Trophoblast cell (in vitro differentiated cells and primary cell): ENCODE measurements at regions not wholly inside any gene's neighbourhood (a gene's known extent, or its start where the extent isn't known, plus 50 kb on each side); places are given as distances from the start of the nearest gene placed in this dataset.
A peak's percentile ranks its signal among the peaks of the same experiment; 100 is the strongest.

ENCODE experiments used
- DNase-seq, 2 donors: peaks; one replicate each; pipeline ENCODE4 v3.0.0-alpha.2; 2016
- H2AFZ ChIP-seq: 2 replicates; pipeline ENCODE4 v1.6.1; 2013; ENCODE audit warnings: low read length, moderate library complexity, mild to moderate bottlenecking; ENCODE audit not compliant: insufficient read depth, poor library complexity
- H2AK5ac ChIP-seq: 2 replicates; pipeline ENCODE4 v1.6.1; 2013; ENCODE audit warnings: mild to moderate bottlenecking, low read length
- H2BK120ac ChIP-seq: 2 replicates; pipeline ENCODE4 v1.6.1; 2013; ENCODE audit warnings: low read length, mild to moderate bottlenecking, moderate library complexity; ENCODE audit not compliant: insufficient read depth, poor library complexity
- H2BK12ac ChIP-seq: 2 replicates; pipeline ENCODE4 v1.6.1; 2013; ENCODE audit warnings: mild to moderate bottlenecking, low read length, moderate library complexity
- H2BK5ac ChIP-seq: 2 replicates; pipeline ENCODE4 v1.6.1; 2013; ENCODE audit warnings: low read length, low read depth, moderate library complexity, mild to moderate bottlenecking; ENCODE audit not compliant: poor library complexity
- H3K14ac ChIP-seq: 2 replicates; pipeline ENCODE4 v1.6.1; 2013; ENCODE audit warnings: mild to moderate bottlenecking, low read length
- H3K18ac ChIP-seq: 2 replicates; pipeline ENCODE4 v1.6.1; 2013; ENCODE audit warnings: mild to moderate bottlenecking, low read length
- H3K23ac ChIP-seq: 2 replicates; pipeline ENCODE4 v1.6.1; 2013; ENCODE audit warnings: low read length
- H3K27ac ChIP-seq: 2 replicates; pipeline ENCODE4 v1.5.1; 2013; ENCODE audit warnings: low read depth, mild to moderate bottlenecking, inconsistent platforms, low read length, moderate library complexity
- H3K27me3 ChIP-seq: 2 replicates; pipeline ENCODE4 v1.6.1; 2013; ENCODE audit warnings: inconsistent platforms, mild to moderate bottlenecking, low read length, moderate library complexity; ENCODE audit not compliant: insufficient read depth
- H3K36me3 ChIP-seq, 2 experiments: 1 replicate in 1 of 2; 2 replicates in 1 of 2; pipeline ENCODE4 v1.6.1; 2013; ENCODE audit warnings: low read length in 2 of 2, mild to moderate bottlenecking in 2 of 2, moderate library complexity in 1 of 2; ENCODE audit not compliant: insufficient read depth in 2 of 2, control insufficient read depth in 1 of 2
- H3K4ac ChIP-seq: 2 replicates; pipeline ENCODE4 v1.6.1; 2013; ENCODE audit warnings: low read depth, mild to moderate bottlenecking, low read length, moderate library complexity
- H3K4me1 ChIP-seq, 2 experiments: 1 replicate in 1 of 2; 2 replicates in 1 of 2; pipeline ENCODE4 v1.6.1; 2013; ENCODE audit warnings: low read length in 2 of 2, mild to moderate bottlenecking in 2 of 2, moderate library complexity in 1 of 2; ENCODE audit not compliant: insufficient read depth in 2 of 2, control insufficient read depth in 1 of 2
- H3K4me2 ChIP-seq: 2 replicates; pipeline ENCODE4 v1.6.1; 2013; ENCODE audit warnings: inconsistent platforms, mild to moderate bottlenecking, low read length, moderate library complexity
- H3K4me3 ChIP-seq: 2 replicates; pipeline ENCODE4 v1.5.1; 2013; ENCODE audit warnings: mild to moderate bottlenecking, low read depth, low read length, inconsistent platforms
- H3K79me1 ChIP-seq: one replicate; pipeline ENCODE4 v1.6.1; 2013; ENCODE audit warnings: low read length
- H3K79me2 ChIP-seq: 2 replicates; pipeline ENCODE4 v1.6.1; 2013; ENCODE audit warnings: low read length, mild to moderate bottlenecking; ENCODE audit not compliant: control insufficient read depth, insufficient read depth, poor library complexity
- H3K9ac ChIP-seq: 2 replicates; pipeline ENCODE4 v1.6.1; 2013; ENCODE audit warnings: mild to moderate bottlenecking, low read length
- H3K9me3 ChIP-seq: 2 replicates; pipeline ENCODE4 v1.6.1; 2013; ENCODE audit warnings: low read depth, mild to moderate bottlenecking, control low read depth, inconsistent platforms, low read length; ENCODE audit not compliant: insufficient read depth
- H4K12ac ChIP-seq: 2 replicates; pipeline ENCODE4 v1.6.1; 2013; ENCODE audit warnings: low read depth, mild to moderate bottlenecking, low read length, moderate library complexity
- H4K8ac ChIP-seq: 2 replicates; pipeline ENCODE4 v1.6.1; 2013; ENCODE audit warnings: low read depth, mild to moderate bottlenecking, low read length, moderate library complexity
- H4K91ac ChIP-seq: one replicate; pipeline ENCODE4 v1.6.1; 2013; ENCODE audit warnings: low read depth, mild to moderate bottlenecking, low read length, moderate library complexity
- WGBS: extraction: QIAGEN DNeasy Blood & Tissue Kit; methylation state at CpG from one replicate; pipeline ENCODE4 v1.1.7; 2013; ENCODE audit warnings: missing lambda C conversion rate; ENCODE audit not compliant: insufficient read length, insufficient coverage; ENCODE audit errors: extremely low coverage; 5-methylcytosine and 5-hydroxymethylcytosine counted together

DNA sequence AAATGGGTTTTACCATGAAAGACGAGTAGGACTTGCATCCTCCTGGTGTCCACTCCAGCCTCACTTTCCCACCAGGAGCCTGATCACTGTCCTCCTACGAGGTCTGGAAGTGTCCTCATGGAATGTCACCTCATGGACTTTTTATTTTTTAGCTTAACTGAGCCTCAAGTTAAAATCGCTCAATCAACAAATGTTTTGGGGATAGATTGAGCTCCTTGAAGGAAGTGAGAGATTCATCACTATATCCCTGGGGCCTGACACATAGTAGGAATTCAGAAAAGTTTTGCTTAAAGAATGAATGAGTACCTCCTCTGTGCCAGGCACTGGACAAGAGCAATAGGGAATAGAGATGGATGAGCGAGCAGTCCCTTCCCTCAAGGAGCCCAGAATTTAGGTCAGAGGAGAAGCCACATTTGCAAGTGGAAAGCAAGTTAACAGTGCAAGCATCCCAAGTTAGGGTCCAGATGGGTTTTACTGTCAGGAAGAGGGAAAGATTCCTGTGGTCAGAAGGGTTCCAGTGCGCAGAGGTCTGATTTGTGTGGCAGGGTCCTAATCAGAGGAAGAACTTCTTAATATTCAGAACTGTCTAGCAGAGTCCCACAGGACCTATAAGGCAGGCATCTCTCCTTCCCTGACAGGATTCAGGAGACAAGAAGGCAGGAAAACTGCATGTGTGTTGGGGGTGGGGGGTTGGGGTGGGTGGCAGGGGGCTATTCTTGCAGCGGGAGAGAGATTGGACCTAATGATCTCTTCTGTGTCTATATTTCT, 67.0 kb downstream of the MYCN start:
- H3K79me1 ChIP-seq = peaks cover 10% of the 10 kb centered on the region
- no peak overlapping the region for H4K12ac ChIP-seq
- H3K18ac ChIP-seq = no peak overlapping the region
- no peak overlapping the region for H2BK12ac ChIP-seq
- no peak overlapping the region for H3K4ac ChIP-seq
- H3K23ac ChIP-seq = no peak overlapping the region
- no peak overlapping the region for H3K4me3 ChIP-seq
- WGBS = no CpG with 5 or more reads among the region's 6 CpGs
- H2AK5ac ChIP-seq = no peak overlapping the region
- no peak for DNase-seq
- H3K27ac ChIP-seq = no peak overlapping the region
- no peak overlapping the region for H2BK120ac ChIP-seq
- H3K9ac ChIP-seq = no peak overlapping the region
- H3K4me1 ChIP-seq = peaks cover 12 to 19% of the 10 kb centered on the region in 2 experiments
- H2AFZ ChIP-seq = no peak overlapping the region
- no peak overlapping the region for H4K91ac ChIP-seq
- H3K79me2 ChIP-seq = peaks cover 1% of the 10 kb centered on the region
- H3K27me3 ChIP-seq = no peaks in the 10 kb centered on the region
- H2BK5ac ChIP-seq = no peak overlapping the region
- H3K14ac ChIP-seq = no peak overlapping the region
- peaks cover 3% of the 10 kb centered on the region for H3K9me3 ChIP-seq
- H4K8ac ChIP-seq = no peak overlapping the region
- no peaks in the 10 kb centered on the region for H3K36me3 ChIP-seq
- no peak overlapping the region for H3K4me2 ChIP-seq

DNA sequence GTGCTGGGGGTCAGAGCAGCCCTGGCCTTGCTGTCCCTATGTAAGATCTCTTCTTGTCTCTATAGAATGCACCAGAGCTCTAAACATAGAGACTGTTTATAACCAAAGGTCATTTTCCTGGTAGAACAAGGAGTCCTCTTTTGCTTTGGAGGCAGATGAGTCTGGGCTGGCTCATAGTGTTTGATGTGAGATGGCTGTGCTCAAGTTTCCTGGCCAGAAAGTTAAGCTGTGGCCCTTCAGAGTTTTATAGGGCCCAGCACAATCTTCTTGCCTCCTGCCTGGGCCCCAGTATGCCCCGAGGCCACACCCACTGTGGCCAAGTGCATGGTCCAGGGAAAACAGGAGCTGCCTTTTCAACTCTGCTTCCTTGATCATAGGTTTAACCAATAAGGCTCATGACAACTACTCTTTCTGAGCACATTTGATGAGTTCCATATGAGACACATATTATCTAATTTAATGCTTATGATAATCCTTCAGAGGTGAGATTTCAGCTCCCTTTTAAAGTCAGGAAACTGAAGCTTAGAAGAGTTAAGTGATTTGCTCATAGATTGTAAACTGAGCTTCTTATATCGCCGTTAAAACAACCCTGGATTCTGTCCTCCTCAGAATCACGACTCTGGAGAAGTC, 66.3 kb downstream of the MYCN start:
- no peak overlapping the region for H3K14ac ChIP-seq

DNA sequence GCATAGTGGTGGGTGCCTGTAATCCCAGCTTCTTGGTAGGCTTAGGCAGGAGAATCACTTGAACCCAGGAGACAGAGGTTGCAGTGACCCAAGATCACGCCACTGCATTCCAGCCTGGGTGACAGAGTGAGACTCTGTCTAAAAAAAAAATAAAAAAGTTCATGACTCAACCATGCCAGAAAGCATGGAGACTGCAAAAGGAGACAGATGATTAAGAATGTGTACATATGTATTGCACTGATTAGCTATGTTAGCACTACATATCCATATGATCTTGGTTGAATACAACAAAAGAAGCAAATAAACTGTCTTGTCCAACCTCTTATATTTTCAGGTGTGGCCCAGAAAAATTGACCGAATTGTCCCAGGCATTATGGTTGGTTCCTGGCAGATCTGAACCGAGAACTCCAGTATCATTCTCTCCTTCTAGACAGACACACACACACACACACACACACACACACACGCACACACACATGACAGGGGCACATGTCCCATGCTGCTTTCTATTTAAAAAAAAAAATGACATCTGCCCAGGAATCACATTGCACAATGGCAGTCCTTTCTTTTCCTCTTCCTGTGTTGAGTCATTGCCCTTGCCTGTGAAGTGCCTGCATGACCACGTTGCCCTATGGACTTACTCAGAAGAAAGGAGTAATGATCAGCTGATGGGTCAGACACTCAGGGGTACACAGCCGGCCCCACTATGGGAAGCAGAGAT, 65.6 kb downstream of the MYCN start:
- Histone ChIP-seq H3K9me3 (peaks cover 3% of the 10 kb centered on the region), H3K79me1 (peaks cover 9% of the 10 kb centered on the region), H2BK12ac (no peak overlapping the region), H3K18ac (no peak overlapping the region), H3K14ac (no peak overlapping the region), H4K91ac (no peak overlapping the region), H3K36me3 (no peaks in the 10 kb centered on the region), H3K9ac (no peak overlapping the region), H2BK120ac (no peak overlapping the region), H2AFZ (no peak overlapping the region), H4K8ac (no peak overlapping the region), H3K27ac (no peak overlapping the region), H2AK5ac (no peak overlapping the region), H3K79me2 (peaks cover 1% of the 10 kb centered on the region), H3K4ac (no peak overlapping the region), H3K4me3 (no peak overlapping the region), H3K23ac (no peak overlapping the region), H2BK5ac (no peak overlapping the region), H3K27me3 (no peaks in the 10 kb centered on the region), H4K12ac (no peak overlapping the region), H3K4me2 (no peak overlapping the region), H3K4me1 (peaks cover 11 to 17% of the 10 kb centered on the region in 2 experiments)
- WGBS = no CpG with 5 or more reads among the region's 6 CpGs
- peak; percentile 71 to 84 for DNase-seq

More for the DNA sequence above, 66.3 kb downstream of the MYCN start:
- no peak for DNase-seq
- Histone ChIP-seq H2AFZ (peak overlapping the region; percentile 30), H2BK12ac (peak overlapping the region; percentile 70), H2BK5ac (no peak overlapping the region), H3K4me1 (peaks cover 11 to 17% of the 10 kb centered on the region in 2 experiments), H3K23ac (no peak overlapping the region), H2BK120ac (peak overlapping the region; percentile 43), H2AK5ac (peak overlapping the region; percentile 73), H4K12ac (no peak overlapping the region), H3K4me3 (no peak overlapping the region), H3K4ac (no peak overlapping the region), H3K4me2 (no peak overlapping the region), H3K9me3 (peaks cover 3% of the 10 kb centered on the region), H3K27me3 (no peaks in the 10 kb centered on the region), H3K36me3 (no peaks in the 10 kb centered on the region), H3K79me2 (peaks cover 1% of the 10 kb centered on the region), H3K9ac (no peak overlapping the region), H3K18ac (no peak overlapping the region), H3K79me1 (peaks cover 9% of the 10 kb centered on the region), H4K91ac (peak overlapping the region; percentile 72), H3K27ac (peak overlapping the region; percentile 15), H4K8ac (peak overlapping the region; percentile 25)
- no CpG with 5 or more reads among the region's 4 CpGs for WGBS

DNA sequence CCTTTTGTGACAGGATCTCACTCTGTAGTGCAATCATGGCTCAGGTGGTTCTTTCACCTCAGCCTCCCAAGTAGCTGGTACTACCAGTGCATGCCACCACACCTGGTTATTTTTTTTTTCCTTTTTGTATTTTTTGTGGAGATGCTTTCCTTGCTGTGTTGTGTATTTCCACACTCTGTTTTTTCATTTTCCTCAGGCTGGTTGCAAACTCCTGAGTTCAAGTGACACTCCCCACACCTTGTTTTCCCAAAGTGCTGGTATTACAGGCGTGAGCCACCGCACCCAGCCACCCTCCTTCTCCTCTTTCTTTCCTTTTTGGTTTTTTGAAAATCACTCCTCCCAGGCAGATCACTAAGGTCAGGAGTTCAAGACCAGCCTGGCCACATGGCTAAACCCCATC, 65.0 kb downstream of the MYCN start:
- H3K18ac ChIP-seq = no peak overlapping the region
- DNase-seq = no peak
- H4K12ac ChIP-seq = no peak overlapping the region
- peaks cover 1% of the 10 kb centered on the region for H3K79me2 ChIP-seq
- H3K36me3 ChIP-seq = no peaks in the 10 kb centered on the region
- H2BK12ac ChIP-seq = no peak overlapping the region
- no peaks in the 10 kb centered on the region for H3K27me3 ChIP-seq
- no CpG with 5 or more reads among the region's 2 CpGs for WGBS
- H3K4me3 ChIP-seq = no peak overlapping the region
- no peak overlapping the region for H4K8ac ChIP-seq
- H3K4me2 ChIP-seq = no peak overlapping the region
- H3K79me1 ChIP-seq = peaks cover 8% of the 10 kb centered on the region
- H3K4ac ChIP-seq = no peak overlapping the region
- no peak overlapping the region for H3K23ac ChIP-seq
- H3K27ac ChIP-seq = no peak overlapping the region
- H4K91ac ChIP-seq = no peak overlapping the region
- no peak overlapping the region for H2BK120ac ChIP-seq
- peaks cover 11 to 16% of the 10 kb centered on the region in 2 experiments for H3K4me1 ChIP-seq
- H2BK5ac ChIP-seq = no peak overlapping the region
- H3K9me3 ChIP-seq = peaks cover 3% of the 10 kb centered on the region
- no peak overlapping the region for H2AK5ac ChIP-seq
- H3K9ac ChIP-seq = no peak overlapping the region
- H3K14ac ChIP-seq = no peak overlapping the region
- H2AFZ ChIP-seq = no peak overlapping the region
